Stimulated activated CD8-positive, alpha-beta memory T cell treated with anti-CD3 and anti-CD28 coated beads, Interleukin-4, amount 100 ng/mL, for 1 hour (primary cell): ENCODE measurements at regions not wholly inside any gene's neighbourhood (a gene's known extent, or its start where the extent isn't known, plus 50 kb on each side); places are given as distances from the start of the nearest gene placed in this dataset.
"Not testable (repeated sequence)": the region's sequence is repeated elsewhere in the genome, so short reads cannot be mapped to it uniquely, and the experiment has no call there.

Experiments used
- DNase-seq, 2 donors: peaks; one replicate each; pipeline ENCODE4 v3.0.0-alpha.2; 2020; ENCODE audit warnings: low read depth in 2 of 2, low spot score in 1 of 2

GRCh38 chr15:36447373-36447772, 132.1 kb upstream of the CDIN1 start:
- no peak for DNase-seq

GRCh38 chr15:36448418-36448817, 131.0 kb upstream of the CDIN1 start:
- no peak for DNase-seq

GRCh38 chr15:36449084-36449661, 130.3 kb upstream of the CDIN1 start:
- no peak for DNase-seq

GRCh38 chr15:36449662-36450145, 129.7 kb upstream of the CDIN1 start:
- no peak for DNase-seq

GRCh38 chr15:36454244-36454643, 125.2 kb upstream of the CDIN1 start:
- DNase-seq, result not testable (repeated sequence)

GRCh38 chr15:36458411-36458810, 121.0 kb upstream of the CDIN1 start:
- DNase-seq, result no peak

GRCh38 chr15:36465304-36465703, 114.1 kb upstream of the CDIN1 start:
- DNase-seq, result no peak

- DNase-seq, result no peak
Observed at GRCh38 chr15:36468746-36469145, 110.7 kb upstream of the CDIN1 start.

- no peak for DNase-seq
Observed at GRCh38 chr15:36469311-36469966, 110.0 kb upstream of the CDIN1 start.

GRCh38 chr15:36472672-36473071, 106.8 kb upstream of the CDIN1 start:
- no peak for DNase-seq

GRCh38 chr15:36478561-36478960, 100.9 kb upstream of the CDIN1 start:
- DNase-seq, result no peak

- DNase-seq, result no peak
Observed at GRCh38 chr15:36479200-36479896, 100.1 kb upstream of the CDIN1 start.

- no peak for DNase-seq
Observed at GRCh38 chr15:36481156-36481555, 98.3 kb upstream of the CDIN1 start.

GRCh38 chr15:36483409-36483808, 96.0 kb upstream of the CDIN1 start:
- DNase-seq, result no peak

- DNase-seq, result no peak
Observed at GRCh38 chr15:36484038-36484778, 95.2 kb upstream of the CDIN1 start.

- no peak for DNase-seq
Observed at GRCh38 chr15:36491912-36492311, 87.5 kb upstream of the CDIN1 start.

GRCh38 chr15:36495456-36495991, 83.9 kb upstream of the CDIN1 start:
- no peak for DNase-seq

GRCh38 chr15:36497901-36498300, 81.5 kb upstream of the CDIN1 start:
- no peak for DNase-seq

- DNase-seq, result no peak
Observed at GRCh38 chr15:36498401-36498800, 81.0 kb upstream of the CDIN1 start.

- no peak for DNase-seq
Observed at GRCh38 chr15:36498916-36499315, 80.5 kb upstream of the CDIN1 start.
